HEK293 (cell line): ENCODE measurements at regions not wholly inside any gene's neighbourhood (a gene's known extent, or its start where the extent isn't known, plus 50 kb on each side); places are given as distances from the start of the nearest gene placed in this dataset.

Source experiments
- CTCF ChIA-PET: fragments of 350-600 bp; formaldehyde crosslinking; extraction: SDS; loops from one replicate; lab custom pipeline; 2021; ENCODE audit warnings: antibody characterized with exemption; lab: Yijun Ruan, JAX
- POLR2A ChIA-PET: fragments of 300-600 bp; formaldehyde crosslinking; extraction: SDS; loops from one replicate; lab custom pipeline; 2020; ENCODE audit warnings: antibody characterized with exemption, inconsistent platforms; lab: Yijun Ruan, JAX
- H3K27ac ChIP-seq: fragments of 200-500 bp; sonication (Bioruptor generic); 2 replicates; pipeline ENCODE4 v1.5.1; 2014; ENCODE audit warnings: low read depth, low read length, control low read depth, inconsistent platforms; ENCODE audit errors: extremely low read depth
- H3K36me3 ChIP-seq, 2 experiments: fragments of 200-500 bp in 1 of 2; sonication (Bioruptor generic) in 1 of 2; 1 replicate in 1 of 2; 2 replicates in 1 of 2; pipeline ENCODE4 v1.5.1; 2014 to 2017; ENCODE audit warnings: inconsistent platforms in 2 of 2, low read length in 2 of 2; ENCODE audit not compliant: control insufficient read depth in 2 of 2, insufficient read depth in 1 of 2
- H3K4me1 ChIP-seq: fragments of 200-500 bp; sonication (Bioruptor generic); 2 replicates; pipeline ENCODE4 v1.5.1; 2014; ENCODE audit warnings: mild to moderate bottlenecking, low read length, inconsistent platforms; ENCODE audit not compliant: control insufficient read depth, insufficient read depth
- H3K4me3 ChIP-seq: 2 replicates; pipeline ENCODE4 v1.5.1; 2011; ENCODE audit warnings: low read depth, mild to moderate bottlenecking, control low read depth, low read length, moderate library complexity
- H3K9me3 ChIP-seq: fragments of 200-500 bp; sonication (Bioruptor generic); 2 replicates; pipeline ENCODE4 v1.5.1; 2014; ENCODE audit warnings: low read depth, low read length, inconsistent platforms; ENCODE audit not compliant: control insufficient read depth, insufficient read depth
- EGR2 ChIP-seq: fragments of 450-650 bp; formaldehyde crosslinking; IDR thresholded peaks from 2 replicates; pipeline ENCODE4 v1.5.1; 2016; ENCODE audit warnings: low read depth, missing biosample characterization, missing genetic modification characterization
- HOXA7 ChIP-seq: sonication (generic); formaldehyde crosslinking; IDR thresholded peaks from 2 replicates; pipeline ENCODE4 v1.8.1; 2022; ENCODE audit warnings: missing genetic modification reagents, borderline replicate concordance
- KLF10 ChIP-seq: fragments of 450-650 bp; IDR thresholded peaks from 2 replicates; pipeline ENCODE4 v1.5.1; 2018; ENCODE audit warnings: missing biosample characterization, mild to moderate bottlenecking, missing genetic modification characterization
- KLF16 ChIP-seq: fragments of 450-650 bp; formaldehyde crosslinking; IDR thresholded peaks from 2 replicates; pipeline ENCODE4 v1.5.1; 2017; ENCODE audit warnings: missing biosample characterization, missing genetic modification characterization
- SALL2 ChIP-seq: fragments of 450-650 bp; formaldehyde crosslinking; IDR thresholded peaks from 2 replicates; pipeline ENCODE4 v1.5.0; 2017; ENCODE audit warnings: missing biosample characterization, mild to moderate bottlenecking, missing genetic modification characterization, borderline replicate concordance
- YY2 ChIP-seq: fragments of 450-650 bp; formaldehyde crosslinking; IDR thresholded peaks from 2 replicates; pipeline ENCODE4 v1.5.1; 2016; ENCODE audit warnings: missing biosample characterization, missing genetic modification characterization
- ZBTB48 ChIP-seq: fragments of 450-650 bp; formaldehyde crosslinking; IDR thresholded peaks from 2 replicates; pipeline ENCODE4 v1.5.1; 2016; ENCODE audit warnings: missing biosample characterization, missing genetic modification characterization
- ZFHX2 ChIP-seq: fragments of 450-650 bp; formaldehyde crosslinking; conservative IDR thresholded peaks from 2 replicates; pipeline ENCODE4 v1.5.1; 2016; ENCODE audit warnings: missing biosample characterization, missing genetic modification characterization
- ZFP3 ChIP-seq: fragments of 450-650 bp; formaldehyde crosslinking; IDR thresholded peaks from 2 replicates; pipeline ENCODE4 v1.5.1; 2016; ENCODE audit warnings: low read depth, missing biosample characterization, missing genetic modification characterization
- ZFP37 ChIP-seq: fragments of 450-650 bp; formaldehyde crosslinking; IDR thresholded peaks from 2 replicates; pipeline ENCODE4 v1.5.1; 2016; ENCODE audit warnings: missing biosample characterization, missing genetic modification characterization
- ZFP69B ChIP-seq: fragments of 450-650 bp; formaldehyde crosslinking; IDR thresholded peaks from 2 replicates; pipeline ENCODE4 v1.5.1; 2016; ENCODE audit warnings: missing biosample characterization, missing genetic modification characterization
- ZNF140 ChIP-seq: fragments of 450-650 bp; formaldehyde crosslinking; IDR thresholded peaks from 2 replicates; pipeline ENCODE4 v1.5.1; 2016; ENCODE audit warnings: missing biosample characterization, missing genetic modification characterization
- ZNF211 ChIP-seq: fragments of 450-650 bp; formaldehyde crosslinking; IDR thresholded peaks from 2 replicates; pipeline ENCODE4 v1.5.1; 2016; ENCODE audit warnings: low read depth, missing biosample characterization, missing genetic modification characterization
- ZNF354C ChIP-seq: fragments of 450-650 bp; formaldehyde crosslinking; IDR thresholded peaks from 2 replicates; pipeline ENCODE4 v1.5.1; 2016; ENCODE audit warnings: missing biosample characterization, missing genetic modification characterization, low read depth, borderline replicate concordance
- ZNF391 ChIP-seq: fragments of 450-650 bp; formaldehyde crosslinking; IDR thresholded peaks from 2 replicates; pipeline ENCODE4 v1.5.1; 2016; ENCODE audit warnings: low read depth, missing biosample characterization, missing genetic modification characterization, borderline replicate concordance
- ZNF521 ChIP-seq: fragments of 450-650 bp; formaldehyde crosslinking; IDR thresholded peaks from 2 replicates; pipeline ENCODE4 v1.5.1; 2017; ENCODE audit warnings: missing biosample characterization, mild to moderate bottlenecking, missing genetic modification characterization
- ZNF555 ChIP-seq: fragments of 450-650 bp; formaldehyde crosslinking; conservative IDR thresholded peaks from 2 replicates; pipeline ENCODE4 v1.5.1; 2017; ENCODE audit warnings: missing biosample characterization, mild to moderate bottlenecking, missing genetic modification characterization, inconsistent platforms
- ZNF558 ChIP-seq: fragments of 450-650 bp; formaldehyde crosslinking; IDR thresholded peaks from 2 replicates; pipeline ENCODE4 v1.5.1; 2016; ENCODE audit warnings: missing biosample characterization, missing genetic modification characterization
- ZNF629 ChIP-seq: fragments of 450-650 bp; formaldehyde crosslinking; IDR thresholded peaks from 2 replicates; pipeline ENCODE4 v1.5.1; 2017; ENCODE audit warnings: missing biosample characterization, missing genetic modification characterization
- ZNF654 ChIP-seq: fragments of 450-650 bp; formaldehyde crosslinking; IDR thresholded peaks from 2 replicates; pipeline ENCODE4 v1.5.1; 2016; ENCODE audit warnings: low read depth, missing biosample characterization, missing genetic modification characterization
- ZNF701 ChIP-seq: fragments of 450-650 bp; formaldehyde crosslinking; IDR thresholded peaks from 2 replicates; pipeline ENCODE4 v1.5.1; 2016; ENCODE audit warnings: missing biosample characterization, missing genetic modification characterization
- ZNF776 ChIP-seq: fragments of 450-650 bp; formaldehyde crosslinking; IDR thresholded peaks from 2 replicates; pipeline ENCODE4 v1.5.0; 2017; ENCODE audit warnings: missing biosample characterization, missing genetic modification characterization, borderline replicate concordance
- TF ChIP-seq, protein P1 (sequence below): fragments of 450-650 bp; formaldehyde crosslinking; IDR thresholded peaks from 2 replicates; pipeline ENCODE4 v1.5.0; 2017; ENCODE audit warnings: missing biosample characterization, missing genetic modification characterization, borderline replicate concordance
- TF ChIP-seq, protein P2 (sequence below): fragments of 450-650 bp; formaldehyde crosslinking; IDR thresholded peaks from 2 replicates; pipeline ENCODE4 v1.5.1; 2016; ENCODE audit warnings: missing biosample characterization, missing genetic modification characterization, low read depth
- TF ChIP-seq, protein P3 (sequence below): fragments of 450-650 bp; formaldehyde crosslinking; IDR thresholded peaks from 2 replicates; pipeline ENCODE4 v1.5.1; 2016; ENCODE audit warnings: missing biosample characterization, missing genetic modification characterization
- TF ChIP-seq, protein P4 (sequence below): fragments of 450-650 bp; formaldehyde crosslinking; IDR thresholded peaks from 2 replicates; pipeline ENCODE4 v1.5.1; 2017; ENCODE audit warnings: missing biosample characterization, missing genetic modification characterization
- TF ChIP-seq, protein P5 (sequence below): fragments of 450-650 bp; formaldehyde crosslinking; IDR thresholded peaks from 2 replicates; pipeline ENCODE4 v1.5.1; 2016; ENCODE audit warnings: missing biosample characterization, missing genetic modification characterization

DNA sequence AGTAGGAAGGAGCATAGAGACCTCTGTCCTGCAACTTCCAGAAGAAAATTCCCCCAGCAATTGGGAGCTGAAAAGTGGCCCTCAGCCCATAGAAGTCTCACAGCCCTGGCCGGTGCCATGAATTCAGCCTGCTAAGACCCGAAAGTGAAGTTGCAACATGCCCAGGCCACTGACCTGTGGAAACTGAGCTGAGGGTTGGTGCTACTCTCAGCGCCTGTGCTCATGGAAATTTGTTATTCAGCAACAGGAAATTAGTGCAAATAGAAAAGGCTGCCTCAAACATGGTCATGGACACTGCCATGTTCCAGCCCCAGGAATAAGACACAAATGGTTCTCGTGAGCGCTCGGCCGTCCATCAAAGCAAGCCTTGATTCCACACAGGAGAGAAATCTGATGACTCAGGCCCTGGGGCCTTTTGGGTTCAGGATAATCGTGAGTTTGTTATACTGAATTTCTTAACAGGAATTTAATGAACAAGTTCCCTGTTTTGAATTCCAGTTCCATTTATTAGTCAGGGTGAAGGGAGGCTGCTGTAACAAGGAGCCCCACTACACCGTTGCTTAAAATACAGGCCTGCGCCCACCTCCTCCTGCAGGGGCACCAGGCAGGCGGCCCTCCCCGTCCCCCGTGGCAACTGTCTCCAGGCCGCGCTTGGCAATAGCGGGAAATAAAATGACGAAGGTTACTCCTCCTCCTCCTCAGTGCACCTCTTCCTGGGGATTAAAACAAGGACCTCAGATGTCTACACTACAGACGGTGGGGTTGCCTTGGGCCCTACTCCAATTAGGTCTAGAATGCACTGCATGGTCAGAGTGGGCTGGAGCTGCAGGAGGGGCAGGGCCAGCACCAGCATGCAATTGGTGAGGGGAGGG lies 152.9 kb downstream of the ERMARD start:
- H3K9me3 ChIP-seq: no peaks in the 10 kb centered on the region
- no peaks in the 10 kb centered on the region for H3K36me3 ChIP-seq
- no peaks in the 10 kb centered on the region for H3K4me1 ChIP-seq
- POLR2A ChIA-PET: no interaction called here
- no peak overlapping the region for H3K4me3 ChIP-seq
- CTCF ChIA-PET: interaction anchor here (1.9 kb wide), 1 partner anchor 73 kb away, joined by 5 read pairs; no protein-coding TSS in a partner anchor
- H3K27ac ChIP-seq: no peak overlapping the region
- TF ChIP-seq ZFHX2: no peak
- TF ChIP-seq ZFP69B (tag by site-specific recombination): no peak
- no peak for TF ChIP-seq ZNF776 (tag by site-specific recombination)
- TF ChIP-seq ZFP3 (tag by site-specific recombination): no peak
- TF ChIP-seq, protein P1, sequence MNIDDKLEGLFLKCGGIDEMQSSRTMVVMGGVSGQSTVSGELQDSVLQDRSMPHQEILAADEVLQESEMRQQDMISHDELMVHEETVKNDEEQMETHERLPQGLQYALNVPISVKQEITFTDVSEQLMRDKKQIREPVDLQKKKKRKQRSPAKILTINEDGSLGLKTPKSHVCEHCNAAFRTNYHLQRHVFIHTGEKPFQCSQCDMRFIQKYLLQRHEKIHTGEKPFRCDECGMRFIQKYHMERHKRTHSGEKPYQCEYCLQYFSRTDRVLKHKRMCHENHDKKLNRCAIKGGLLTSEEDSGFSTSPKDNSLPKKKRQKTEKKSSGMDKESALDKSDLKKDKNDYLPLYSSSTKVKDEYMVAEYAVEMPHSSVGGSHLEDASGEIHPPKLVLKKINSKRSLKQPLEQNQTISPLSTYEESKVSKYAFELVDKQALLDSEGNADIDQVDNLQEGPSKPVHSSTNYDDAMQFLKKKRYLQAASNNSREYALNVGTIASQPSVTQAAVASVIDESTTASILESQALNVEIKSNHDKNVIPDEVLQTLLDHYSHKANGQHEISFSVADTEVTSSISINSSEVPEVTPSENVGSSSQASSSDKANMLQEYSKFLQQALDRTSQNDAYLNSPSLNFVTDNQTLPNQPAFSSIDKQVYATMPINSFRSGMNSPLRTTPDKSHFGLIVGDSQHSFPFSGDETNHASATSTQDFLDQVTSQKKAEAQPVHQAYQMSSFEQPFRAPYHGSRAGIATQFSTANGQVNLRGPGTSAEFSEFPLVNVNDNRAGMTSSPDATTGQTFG (tag by site-specific recombination): no peak
- TF ChIP-seq ZNF654 (tag by site-specific recombination): no peak
- TF ChIP-seq, protein P2, sequence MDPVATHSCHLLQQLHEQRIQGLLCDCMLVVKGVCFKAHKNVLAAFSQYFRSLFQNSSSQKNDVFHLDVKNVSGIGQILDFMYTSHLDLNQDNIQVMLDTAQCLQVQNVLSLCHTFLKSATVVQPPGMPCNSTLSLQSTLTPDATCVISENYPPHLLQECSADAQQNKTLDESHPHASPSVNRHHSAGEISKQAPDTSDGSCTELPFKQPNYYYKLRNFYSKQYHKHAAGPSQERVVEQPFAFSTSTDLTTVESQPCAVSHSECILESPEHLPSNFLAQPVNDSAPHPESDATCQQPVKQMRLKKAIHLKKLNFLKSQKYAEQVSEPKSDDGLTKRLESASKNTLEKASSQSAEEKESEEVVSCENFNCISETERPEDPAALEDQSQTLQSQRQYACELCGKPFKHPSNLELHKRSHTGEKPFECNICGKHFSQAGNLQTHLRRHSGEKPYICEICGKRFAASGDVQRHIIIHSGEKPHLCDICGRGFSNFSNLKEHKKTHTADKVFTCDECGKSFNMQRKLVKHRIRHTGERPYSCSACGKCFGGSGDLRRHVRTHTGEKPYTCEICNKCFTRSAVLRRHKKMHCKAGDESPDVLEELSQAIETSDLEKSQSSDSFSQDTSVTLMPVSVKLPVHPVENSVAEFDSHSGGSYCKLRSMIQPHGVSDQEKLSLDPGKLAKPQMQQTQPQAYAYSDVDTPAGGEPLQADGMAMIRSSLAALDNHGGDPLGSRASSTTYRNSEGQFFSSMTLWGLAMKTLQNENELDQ (tag by site-specific recombination): no peak
- TF ChIP-seq ZNF558 (tag by site-specific recombination): no peak
- no peak for TF ChIP-seq YY2 (tag by site-specific recombination)

DNA sequence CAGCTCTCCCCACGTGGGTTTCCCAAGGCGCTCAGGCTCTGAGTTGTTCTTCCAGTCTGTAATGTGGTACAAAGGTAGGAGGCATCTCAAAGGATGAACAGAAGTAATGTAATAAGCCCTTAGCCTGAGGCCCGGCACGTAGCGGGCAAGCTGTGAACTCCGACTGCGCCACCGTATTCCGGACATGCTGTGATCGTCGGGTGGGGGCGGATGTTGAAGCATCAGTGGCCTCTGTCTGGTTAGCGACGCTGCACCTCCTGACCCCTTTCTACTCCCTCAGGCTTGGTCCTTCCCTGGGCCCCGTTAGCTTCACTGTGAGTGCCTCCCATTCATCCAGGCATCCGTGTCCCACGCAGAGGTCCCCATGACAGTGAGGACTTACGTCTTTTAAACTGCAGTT lies 151.7 kb downstream of the ERMARD start:
- H3K4me3 ChIP-seq: no peak overlapping the region
- CTCF ChIA-PET: interaction anchor here (0.6 to 1.2 kb wide), 2 partner anchors 53 to 113 kb away, joined by 3 read pairs; no protein-coding TSS in a partner anchor
- POLR2A ChIA-PET: no interaction called here
- no peaks in the 10 kb centered on the region for H3K36me3 ChIP-seq
- H3K9me3 ChIP-seq: no peaks in the 10 kb centered on the region
- no peak overlapping the region for H3K27ac ChIP-seq
- H3K4me1 ChIP-seq: no peaks in the 10 kb centered on the region
- TF ChIP-seq ZNF521: no peak
- no peak for TF ChIP-seq ZNF140 (tag by site-specific recombination)
- TF ChIP-seq ZFP37 (tag by site-specific recombination): no peak
- no peak for TF ChIP-seq ZNF629 (tag by site-specific recombination)
- no peak for TF ChIP-seq KLF16 (tag by site-specific recombination)
- TF ChIP-seq, protein P3, sequence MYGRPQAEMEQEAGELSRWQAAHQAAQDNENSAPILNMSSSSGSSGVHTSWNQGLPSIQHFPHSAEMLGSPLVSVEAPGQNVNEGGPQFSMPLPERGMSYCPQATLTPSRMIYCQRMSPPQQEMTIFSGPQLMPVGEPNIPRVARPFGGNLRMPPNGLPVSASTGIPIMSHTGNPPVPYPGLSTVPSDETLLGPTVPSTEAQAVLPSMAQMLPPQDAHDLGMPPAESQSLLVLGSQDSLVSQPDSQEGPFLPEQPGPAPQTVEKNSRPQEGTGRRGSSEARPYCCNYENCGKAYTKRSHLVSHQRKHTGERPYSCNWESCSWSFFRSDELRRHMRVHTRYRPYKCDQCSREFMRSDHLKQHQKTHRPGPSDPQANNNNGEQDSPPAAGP (tag by site-specific recombination): no peak
- no peak for TF ChIP-seq HOXA7 (CRISPR knock-in tag)
- TF ChIP-seq EGR2 (tag by site-specific recombination): no peak
- TF ChIP-seq, protein P4, sequence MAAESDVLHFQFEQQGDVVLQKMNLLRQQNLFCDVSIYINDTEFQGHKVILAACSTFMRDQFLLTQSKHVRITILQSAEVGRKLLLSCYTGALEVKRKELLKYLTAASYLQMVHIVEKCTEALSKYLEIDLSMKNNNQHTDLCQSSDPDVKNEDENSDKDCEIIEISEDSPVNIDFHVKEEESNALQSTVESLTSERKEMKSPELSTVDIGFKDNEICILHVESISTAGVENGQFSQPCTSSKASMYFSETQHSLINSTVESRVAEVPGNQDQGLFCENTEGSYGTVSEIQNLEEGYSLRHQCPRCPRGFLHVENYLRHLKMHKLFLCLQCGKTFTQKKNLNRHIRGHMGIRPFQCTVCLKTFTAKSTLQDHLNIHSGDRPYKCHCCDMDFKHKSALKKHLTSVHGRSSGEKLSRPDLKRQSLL (tag by site-specific recombination): no peak
- TF ChIP-seq SALL2: no peak
- TF ChIP-seq ZBTB48 (tag by site-specific recombination): no peak
- TF ChIP-seq ZNF701 (tag by site-specific recombination): no peak
- TF ChIP-seq, protein P5, sequence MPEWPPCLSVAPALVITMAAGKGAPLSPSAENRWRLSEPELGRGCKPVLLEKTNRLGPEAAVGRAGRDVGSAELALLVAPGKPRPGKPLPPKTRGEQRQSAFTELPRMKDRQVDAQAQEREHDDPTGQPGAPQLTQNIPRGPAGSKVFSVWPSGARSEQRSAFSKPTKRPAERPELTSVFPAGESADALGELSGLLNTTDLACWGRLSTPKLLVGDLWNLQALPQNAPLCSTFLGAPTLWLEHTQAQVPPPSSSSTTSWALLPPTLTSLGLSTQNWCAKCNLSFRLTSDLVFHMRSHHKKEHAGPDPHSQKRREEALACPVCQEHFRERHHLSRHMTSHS (tag by site-specific recombination): no peak
- no peak for TF ChIP-seq ZNF211 (tag by site-specific recombination)
- TF ChIP-seq ZNF354C (tag by site-specific recombination): no peak
- TF ChIP-seq KLF10 (tag by site-specific recombination): no peak
- no peak for TF ChIP-seq ZNF391 (tag by site-specific recombination)
- TF ChIP-seq ZNF555 (tag by site-specific recombination): no peak
